Duodenal mucosa (tissue), 2 donors: ENCODE measurements at regions not wholly inside any gene's neighbourhood (a gene's known extent, or its start where the extent isn't known, plus 50 kb on each side); places are given as distances from the start of the nearest gene placed in this dataset.

Experiments used
- H3K27ac ChIP-seq: one replicate; pipeline ENCODE4 v1.7.0; 2013; ENCODE audit warnings: low read depth, low read length
- H3K27me3 ChIP-seq, 2 donors: one replicate each; pipeline ENCODE4 v1.7.0; 2013; ENCODE audit warnings: low read length in 2 of 2, control low read depth in 1 of 2; ENCODE audit not compliant: insufficient read depth in 2 of 2, control insufficient read depth in 1 of 2
- H3K36me3 ChIP-seq, 2 donors: one replicate each; pipeline ENCODE4 v1.7.0; 2013; ENCODE audit warnings: low read length in 2 of 2, control low read depth in 1 of 2; ENCODE audit not compliant: insufficient read depth in 2 of 2, control insufficient read depth in 1 of 2
- H3K4me1 ChIP-seq, 2 donors: one replicate each; pipeline ENCODE4 v1.7.0; 2013; ENCODE audit warnings: low read length in 2 of 2, control low read depth in 1 of 2; ENCODE audit not compliant: insufficient read depth in 2 of 2, control insufficient read depth in 1 of 2
- H3K4me3 ChIP-seq, 2 donors: one replicate each; pipeline ENCODE4 v1.7.0; 2013; ENCODE audit warnings: low read length in 2 of 2, low read depth in 1 of 2
- H3K9ac ChIP-seq, 2 donors: one replicate each; pipeline ENCODE4 v1.7.0; 2013; ENCODE audit warnings: low read length in 2 of 2, low read depth in 1 of 2
- H3K9me3 ChIP-seq, 2 donors: one replicate each; pipeline ENCODE4 v1.7.0; 2013; ENCODE audit warnings: low read length in 2 of 2, control low read depth in 1 of 2; ENCODE audit not compliant: control insufficient read depth in 1 of 2

GRCh38 chr11:45507916-45508315, 157.5 kb downstream of the CHST1 start:
- Histone ChIP-seq H3K9me3 (no peaks in the 10 kb centered on the region), H3K27ac (no peak overlapping the region), H3K9ac (no peak overlapping the region), H3K4me1 (no peaks in the 10 kb centered on the region), H3K4me3 (no peak overlapping the region), H3K27me3 (no peaks in the 10 kb centered on the region), H3K36me3 (no peaks in the 10 kb centered on the region)

- no peaks in the 10 kb centered on the region for H3K4me1 ChIP-seq
- no peak overlapping the region for H3K9ac ChIP-seq
- no peak overlapping the region for H3K27ac ChIP-seq
- no peaks in the 10 kb centered on the region for H3K27me3 ChIP-seq
- no peaks in the 10 kb centered on the region for H3K9me3 ChIP-seq
- H3K4me3 ChIP-seq, result no peak overlapping the region
- H3K36me3 ChIP-seq, result no peaks in the 10 kb centered on the region
These were observed 162.1 kb downstream of the CHST1 start for GRCh38 chr11:45503311-45503710.

- H3K27me3 ChIP-seq, result no peaks in the 10 kb centered on the region
- no peaks in the 10 kb centered on the region for H3K36me3 ChIP-seq
- no peak overlapping the region for H3K4me3 ChIP-seq
- no peaks in the 10 kb centered on the region for H3K4me1 ChIP-seq
- H3K27ac ChIP-seq, result no peak overlapping the region
- H3K9ac ChIP-seq, result no peak overlapping the region
- no peaks in the 10 kb centered on the region for H3K9me3 ChIP-seq
These were observed 163.2 kb downstream of the CHST1 start for GRCh38 chr11:45502226-45502545.

GRCh38 chr11:45501392-45502225, 163.8 kb downstream of the CHST1 start:
- Histone ChIP-seq H3K9ac (no peak overlapping the region), H3K4me3 (no peak overlapping the region), H3K4me1 (no peaks in the 10 kb centered on the region), H3K36me3 (no peaks in the 10 kb centered on the region), H3K27me3 (no peaks in the 10 kb centered on the region), H3K27ac (no peak overlapping the region), H3K9me3 (no peaks in the 10 kb centered on the region)

GRCh38 chr11:45500451-45500850, 165.0 kb downstream of the CHST1 start:
- H3K27ac ChIP-seq, result no peak overlapping the region

GRCh38 chr11:45494738-45495137, 170.7 kb downstream of the CHST1 start:
- Histone ChIP-seq H3K9me3 (no peaks in the 10 kb centered on the region), H3K27ac (no peak overlapping the region), H3K27me3 (no peaks in the 10 kb centered on the region), H3K4me3 (no peak overlapping the region), H3K9ac (no peak overlapping the region), H3K36me3 (no peaks in the 10 kb centered on the region), H3K4me1 (no peaks in the 10 kb centered on the region)

More at GRCh38 chr11:45500451-45500850, 165.0 kb downstream of the CHST1 start:
- H3K9me3 ChIP-seq, result no peaks in the 10 kb centered on the region
- no peaks in the 10 kb centered on the region for H3K27me3 ChIP-seq
- no peak overlapping the region for H3K4me3 ChIP-seq
- no peaks in the 10 kb centered on the region for H3K36me3 ChIP-seq
- no peak overlapping the region for H3K9ac ChIP-seq
- no peaks in the 10 kb centered on the region for H3K4me1 ChIP-seq

- H3K36me3 ChIP-seq, result no peaks in the 10 kb centered on the region
- H3K27ac ChIP-seq, result no peak overlapping the region
- no peaks in the 10 kb centered on the region for H3K9me3 ChIP-seq
- H3K4me1 ChIP-seq, result no peaks in the 10 kb centered on the region
- no peaks in the 10 kb centered on the region for H3K27me3 ChIP-seq
- no peak overlapping the region for H3K9ac ChIP-seq
- H3K4me3 ChIP-seq, result no peak overlapping the region
These were observed 176.0 kb downstream of the CHST1 start for GRCh38 chr11:45489281-45489905.

GRCh38 chr11:45486461-45486860, 179.0 kb downstream of the CHST1 start:
- no peaks in the 10 kb centered on the region for H3K4me1 ChIP-seq
- no peaks in the 10 kb centered on the region for H3K9me3 ChIP-seq
- H3K4me3 ChIP-seq, result no peak overlapping the region
- no peak overlapping the region for H3K9ac ChIP-seq
- H3K27me3 ChIP-seq, result no peaks in the 10 kb centered on the region
- no peak overlapping the region for H3K27ac ChIP-seq
- no peaks in the 10 kb centered on the region for H3K36me3 ChIP-seq

GRCh38 chr11:45485070-45485707, 180.2 kb downstream of the CHST1 start:
- H3K9me3 ChIP-seq, result no peaks in the 10 kb centered on the region
- H3K27ac ChIP-seq, result no peak overlapping the region
- H3K9ac ChIP-seq, result no peak overlapping the region
- no peaks in the 10 kb centered on the region for H3K36me3 ChIP-seq
- no peaks in the 10 kb centered on the region for H3K27me3 ChIP-seq
- H3K4me3 ChIP-seq, result no peak overlapping the region
- H3K4me1 ChIP-seq, result no peaks in the 10 kb centered on the region

- no peak overlapping the region for H3K27ac ChIP-seq
- H3K36me3 ChIP-seq, result no peaks in the 10 kb centered on the region
- H3K4me1 ChIP-seq, result no peaks in the 10 kb centered on the region
- no peaks in the 10 kb centered on the region for H3K9me3 ChIP-seq
- H3K4me3 ChIP-seq, result no peak overlapping the region
- no peaks in the 10 kb centered on the region for H3K27me3 ChIP-seq
- H3K9ac ChIP-seq, result no peak overlapping the region
These were observed 181.0 kb downstream of the CHST1 start for GRCh38 chr11:45484326-45484883.
